Mesodermal cell (in vitro differentiated cells): ENCODE measurements at regions not wholly inside any gene's neighbourhood (a gene's known extent, or its start where the extent isn't known, plus 50 kb on each side); places are given as distances from the start of the nearest gene placed in this dataset.

Source experiments
- H3K27ac ChIP-seq: 2 replicates; pipeline ENCODE4 v1.7.0; 2013; ENCODE audit warnings: mild to moderate bottlenecking, low read depth, low read length, moderate library complexity; ENCODE audit not compliant: severe bottlenecking
- H3K36me3 ChIP-seq: 2 replicates; pipeline ENCODE4 v1.7.1; 2013; ENCODE audit warnings: mild to moderate bottlenecking, low read length, moderate library complexity; ENCODE audit not compliant: control insufficient read depth, insufficient read depth
- H3K4me1 ChIP-seq: one replicate; pipeline ENCODE4 v1.7.1; 2013; ENCODE audit warnings: mild to moderate bottlenecking, low read length; ENCODE audit not compliant: insufficient read depth, control insufficient read depth, poor library complexity, severe bottlenecking
- H3K4me3 ChIP-seq: 2 replicates; pipeline ENCODE4 v1.7.0; 2013; ENCODE audit warnings: low read length, control low read depth, mild to moderate bottlenecking; ENCODE audit not compliant: insufficient read depth, poor library complexity, severe bottlenecking; ENCODE audit errors: extremely low read depth
- H3K9me3 ChIP-seq: 2 replicates; pipeline ENCODE4 v1.7.1; 2013; ENCODE audit warnings: mild to moderate bottlenecking, low read length, moderate library complexity; ENCODE audit not compliant: control insufficient read depth
- WGBS, 2 experiments: methylation state at CpG; one replicate each; pipeline ENCODE4 v1.1.5; 2013; ENCODE audit warnings: missing lambda C conversion rate in 2 of 2; ENCODE audit not compliant: insufficient coverage in 2 of 2; 5-methylcytosine and 5-hydroxymethylcytosine counted together

GRCh38 chr2:105652014-105652796, 92.5 kb upstream of the NCK2 start:
- no peaks in the 10 kb centered on the region for H3K36me3 ChIP-seq
- H3K27ac ChIP-seq: no peak overlapping the region
- WGBS, 2 experiments: 68 to 75% methylated on average over 8 to 10 of the region's 13 CpGs

DNA sequence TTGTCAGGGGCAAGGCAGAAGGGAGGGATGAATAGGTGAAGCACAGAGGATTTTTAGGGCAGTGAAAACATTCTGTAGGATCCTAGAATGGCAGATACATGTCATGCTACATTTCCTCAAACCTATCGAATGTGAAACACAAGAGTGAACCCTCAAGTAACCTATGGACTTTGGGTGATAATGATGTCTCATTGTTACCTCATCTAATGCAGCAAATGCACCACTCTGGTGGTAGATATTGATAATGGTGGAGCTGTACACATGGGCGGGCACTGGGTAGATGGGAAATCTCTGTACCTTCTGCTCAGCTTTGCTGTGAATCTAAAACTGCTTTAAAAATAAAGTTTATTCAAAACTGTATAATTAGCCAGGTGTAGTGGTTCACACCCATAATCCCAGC, 95.2 kb upstream of the NCK2 start:
- H3K4me3 ChIP-seq: no peak overlapping the region
- peaks cover 3% of the 10 kb centered on the region for H3K9me3 ChIP-seq
- whole genome bisulfite sequencing, 2 experiments: 80% methylated on average over 1 of the region's 2 CpGs; no CpG with 5 or more reads in 1 of the 2 experiments
- H3K36me3 ChIP-seq: no peaks in the 10 kb centered on the region
- H3K4me1 ChIP-seq: no peaks in the 10 kb centered on the region
- H3K27ac ChIP-seq: no peak overlapping the region

More at GRCh38 chr2:105652014-105652796, 92.5 kb upstream of the NCK2 start:
- H3K4me1 ChIP-seq: no peaks in the 10 kb centered on the region
- H3K4me3 ChIP-seq: no peak overlapping the region
- peaks cover 3% of the 10 kb centered on the region for H3K9me3 ChIP-seq

GRCh38 chr2:105647731-105648130, 97.0 kb upstream of the NCK2 start:
- 82 to 100% methylated on average over 3 to 4 of the region's 4 CpGs for WGBS, 2 experiments
- Histone ChIP-seq H3K4me1 (no peaks in the 10 kb centered on the region), H3K36me3 (no peaks in the 10 kb centered on the region), H3K4me3 (no peak overlapping the region), H3K9me3 (peaks cover 3% of the 10 kb centered on the region), H3K27ac (no peak overlapping the region)

- WGBS, 2 experiments: 89 to 93% methylated on average over 3 of the region's 4 CpGs
- no peaks in the 10 kb centered on the region for H3K4me1 ChIP-seq
- no peaks in the 10 kb centered on the region for H3K36me3 ChIP-seq
- H3K4me3 ChIP-seq: no peak overlapping the region
- H3K27ac ChIP-seq: no peak overlapping the region
- H3K9me3 ChIP-seq: peaks cover 3% of the 10 kb centered on the region
Measured at GRCh38 chr2:105646774-105647076, 98.0 kb upstream of the NCK2 start.

DNA sequence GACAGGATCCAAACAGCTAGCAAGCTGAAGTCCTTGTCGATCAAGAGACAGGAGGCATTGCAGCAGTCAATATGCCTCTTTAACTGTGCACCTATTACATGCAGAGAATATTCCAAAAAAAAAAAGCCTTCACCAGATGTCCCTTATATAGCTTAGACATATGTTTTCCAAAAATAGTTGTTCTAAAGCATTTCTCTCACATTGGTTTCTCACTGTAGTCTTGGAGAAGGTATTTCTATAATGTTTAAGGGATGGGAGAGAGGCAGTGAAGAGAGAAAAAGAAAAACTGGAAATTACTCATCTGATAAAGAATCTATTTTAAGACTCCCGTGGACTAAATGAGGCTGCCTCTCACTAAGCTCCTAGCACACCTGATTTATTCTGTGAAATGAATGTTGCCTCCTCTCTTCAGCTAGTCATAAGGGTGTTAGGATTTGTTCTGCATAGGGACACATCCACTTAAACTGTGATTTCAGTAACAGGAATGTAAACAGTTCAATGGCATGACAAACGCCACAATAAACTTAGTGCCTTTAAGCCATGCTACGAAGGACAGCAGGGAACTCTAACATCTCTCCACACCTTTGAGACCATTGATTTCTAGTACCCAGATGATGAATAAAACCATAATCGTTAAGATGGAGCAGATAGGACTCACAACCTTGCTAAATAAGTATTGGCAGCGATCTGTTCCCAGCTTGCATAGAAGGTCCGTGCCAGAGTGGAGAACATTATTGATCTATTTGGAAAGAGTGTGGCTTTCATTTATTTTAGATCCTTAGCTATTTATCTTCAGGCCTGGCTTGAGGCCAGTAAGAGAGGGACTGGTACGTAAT, 98.6 kb upstream of the NCK2 start:
- Histone ChIP-seq H3K36me3 (no peaks in the 10 kb centered on the region), H3K27ac (no peak overlapping the region), H3K4me1 (no peaks in the 10 kb centered on the region), H3K4me3 (no peak overlapping the region), H3K9me3 (peaks cover 3% of the 10 kb centered on the region)
- 73 to 84% methylated on average over 5 to 6 of the region's 8 CpGs for WGBS, 2 experiments

DNA sequence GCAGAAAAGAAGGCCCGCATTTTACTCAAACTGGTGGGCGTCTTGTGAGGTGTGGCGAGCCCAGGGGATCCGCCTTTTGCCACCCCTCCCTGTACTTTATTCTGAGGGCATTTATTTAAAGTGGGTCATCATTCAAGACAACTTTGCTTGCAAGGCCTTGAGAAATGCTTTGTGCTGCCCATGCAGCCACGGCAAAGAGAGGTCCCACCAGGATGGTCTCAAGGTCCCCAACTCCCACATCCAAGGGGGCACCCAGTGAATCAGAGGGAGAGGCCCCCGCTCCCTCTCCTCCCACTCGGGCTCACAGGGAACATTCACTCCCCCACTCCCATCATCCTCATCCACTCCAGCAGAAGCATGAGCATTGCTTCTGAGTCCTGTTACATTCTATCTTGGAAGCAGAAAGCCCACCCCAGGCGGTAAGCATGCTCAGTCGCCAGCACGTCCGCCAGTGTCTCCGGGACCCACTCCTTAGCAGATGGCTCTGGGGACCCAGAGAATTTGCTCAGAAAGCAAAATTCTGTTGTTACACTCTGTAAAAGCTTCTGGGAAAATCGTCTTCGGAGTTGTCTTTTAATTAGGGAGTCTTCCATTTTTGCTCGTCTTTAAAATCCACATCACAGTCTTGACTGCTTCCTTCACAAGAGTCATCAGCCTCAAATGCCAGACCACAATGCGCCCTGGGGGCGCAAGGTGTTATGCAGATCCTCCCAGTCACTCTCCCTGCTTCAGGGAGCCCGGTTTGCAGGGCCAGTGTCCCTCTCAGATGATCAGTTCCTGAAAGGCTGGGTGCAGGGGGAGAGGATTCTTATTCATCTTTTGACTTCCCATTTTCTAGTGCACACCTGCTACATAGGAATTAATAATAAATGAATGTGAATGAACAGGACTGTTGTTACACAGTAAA, 99.4 kb upstream of the NCK2 start:
- Histone ChIP-seq H3K4me1 (no peaks in the 10 kb centered on the region), H3K4me3 (no peak overlapping the region), H3K36me3 (no peaks in the 10 kb centered on the region), H3K9me3 (peaks cover 3% of the 10 kb centered on the region), H3K27ac (no peak overlapping the region)
- 80 to 84% methylated on average over 8 to 14 of the region's 18 CpGs for WGBS, 2 experiments

- Histone ChIP-seq H3K36me3 (no peaks in the 10 kb centered on the region), H3K4me3 (no peak overlapping the region), H3K9me3 (peaks cover 3% of the 10 kb centered on the region), H3K27ac (no peak overlapping the region), H3K4me1 (no peaks in the 10 kb centered on the region)
- 91% methylated on average over 13 to 15 of the region's 18 CpGs for WGBS, 2 experiments
Measured at GRCh38 chr2:105644174-105644980, 100.3 kb upstream of the NCK2 start.

DNA sequence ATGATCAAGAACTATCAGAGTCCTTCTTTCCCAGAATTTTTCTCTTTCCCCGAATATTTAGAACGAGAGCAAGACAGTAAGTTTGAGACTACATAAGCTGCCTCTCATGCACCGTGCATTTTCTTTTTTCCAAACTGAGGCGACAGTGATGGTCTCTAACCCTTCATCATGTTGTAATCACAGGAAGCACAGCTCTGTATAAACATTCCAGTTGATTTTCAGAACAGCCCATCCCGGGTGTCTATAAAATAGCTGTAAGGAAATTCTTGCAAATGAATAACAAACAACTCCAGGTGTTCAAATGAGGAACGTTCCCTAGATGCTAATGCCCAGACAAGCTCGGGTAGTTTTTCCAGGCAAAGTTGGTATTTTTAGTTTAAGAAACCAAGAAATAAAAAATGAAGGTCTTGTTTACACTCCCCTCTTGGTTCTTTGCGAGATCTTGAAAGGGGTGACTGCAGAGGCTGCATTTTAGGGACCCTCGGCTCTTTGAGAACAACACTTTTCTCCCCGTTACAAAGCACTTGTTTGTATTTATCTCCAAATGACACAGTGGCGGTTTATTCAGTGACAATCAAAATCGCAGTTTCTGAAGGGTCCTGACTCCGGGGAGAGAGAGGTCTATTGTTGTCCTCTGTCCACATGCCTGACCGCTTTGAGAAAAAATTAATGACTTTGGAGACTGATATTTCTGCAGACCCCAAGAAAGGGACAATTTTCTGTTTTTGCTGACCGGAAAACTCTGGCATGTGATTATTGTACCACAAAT, 101.1 kb upstream of the NCK2 start:
- Histone ChIP-seq H3K27ac (no peak overlapping the region), H3K36me3 (no peaks in the 10 kb centered on the region), H3K4me3 (no peak overlapping the region), H3K4me1 (no peaks in the 10 kb centered on the region), H3K9me3 (no peaks in the 10 kb centered on the region)
- 93 to 97% methylated on average over 11 to 15 of the region's 15 CpGs for WGBS, 2 experiments

DNA sequence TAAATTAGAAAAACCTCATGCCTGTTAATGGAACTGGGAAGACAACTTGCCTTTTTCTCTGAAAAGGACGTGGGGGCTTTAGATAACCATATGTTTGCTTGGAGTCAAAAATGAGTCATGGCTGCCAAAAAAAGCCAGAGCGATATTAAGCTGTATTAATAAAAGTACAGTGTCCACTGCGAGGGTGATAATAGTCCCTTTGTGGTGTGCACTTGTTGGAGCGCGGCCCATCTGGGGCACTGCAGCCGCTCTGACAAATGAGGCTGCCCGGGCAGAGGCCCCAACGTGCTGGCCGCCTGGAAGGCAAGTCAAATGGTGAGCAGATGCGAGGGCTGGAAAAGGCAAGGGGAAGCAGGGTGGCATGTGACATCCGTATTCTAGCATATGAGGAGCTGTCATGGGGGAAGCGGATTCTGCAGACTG, 103.3 kb upstream of the NCK2 start:
- Histone ChIP-seq H3K4me3 (no peak overlapping the region), H3K4me1 (no peaks in the 10 kb centered on the region), H3K9me3 (no peaks in the 10 kb centered on the region), H3K27ac (no peak overlapping the region), H3K36me3 (no peaks in the 10 kb centered on the region)
- WGBS, 2 experiments: 87 to 88% methylated on average over 9 to 12 of the region's 12 CpGs
